Pancreas (tissue), 10 donors: ENCODE measurements at regions not wholly inside any gene's neighbourhood (a gene's known extent, or its start where the extent isn't known, plus 50 kb on each side); places are given as distances from the start of the nearest gene placed in this dataset.

ENCODE experiments used
- ATAC-seq, 4 donors: fragments of 200-7000 bp; cut with Tn5 transposase; one replicate each; pipeline versions ENCODE4 v1.8.0 to v1.9.1; 2020; ENCODE audit warnings: mild to moderate bottlenecking in 4 of 4, moderate library complexity in 4 of 4
- DNase-seq, 6 donors: peaks; one replicate each; pipeline ENCODE4 v3.0.0-alpha.2; 2020
- FAIRE-seq: peaks from 2 replicates; lab custom pipeline; 2012; peaks lifted over from hg19 to GRCh38; lab: Jason Lieb, UNC
- H3K27ac ChIP-seq, 4 donors: fragments of 200-600 bp; sonication (generic); 1 replicate in 3 of 4; 2 replicates in 1 of 4; pipeline versions ENCODE4 v1.5.0 to v1.8.0; 2020
- H3K27me3 ChIP-seq, 4 donors: fragments of 200-600 bp; one replicate each; pipeline ENCODE4 v1.8.0; 2021
- H3K36me3 ChIP-seq, 3 donors: fragments of 200-600 bp; sonication (generic) in 1 of 3; one replicate each; pipeline versions ENCODE4 v1.5.0 to v1.8.0; 2020 to 2021
- H3K4me1 ChIP-seq, 3 donors: fragments of 200-600 bp; one replicate each; pipeline ENCODE4 v1.8.0; 2021
- H3K4me3 ChIP-seq, 4 donors: fragments of 200-600 bp; sonication (generic) in 2 of 4; one replicate each; pipeline versions ENCODE4 v1.5.0 to v1.8.0; 2020 to 2021
- H3K9me3 ChIP-seq, 4 donors: fragments of 200-600 bp; one replicate each; pipeline ENCODE4 v1.8.0; 2021
- WGBS, 2 donors: extraction: QIAGEN DNeasy Blood & Tissue Kit; methylation state at CpG; one replicate each; pipeline ENCODE4 v1.1.7; 2013; 5-methylcytosine and 5-hydroxymethylcytosine counted together
- intact Hi-C, 3 donors: fragments of 100-400 bp; cut with DNase I; formaldehyde crosslinking; loops; one replicate each; pipeline versions ENCODE4 v1.11.1 to v1.14.2; 2022
- TF ChIP-seq, protein P1 (sequence below), 4 donors: fragments of 200-600 bp; sonication (generic) in 3 of 4; IDR thresholded peaks; one replicate each; pipeline versions ENCODE4 v1.5.0 to v1.8.0; 2021; ENCODE audit warnings: antibody characterized with exemption in 4 of 4
- donor health status: healthy with polysubstance abuse.
- donor health status: DM: no; HTN: no; CAD: no; lungs with moderate emphysema.
- donor health status: DM: no; HTN: no; CAD: no.
- donor health status: control.
- donor health status: control.
- donor health status: Bipolar disorder and iron deficiency.
- donor health status: DM: yes; HTN: yes; CAD: no.
- donor health status: DM: no; HTN: no; CAD: no.
- donor health status: DM: no; HTN: no; CAD: no.
- donor health status: DM: yes; HTN: yes; CAD: no.

- intact Hi-C loops: no loop called here
- FAIRE-seq: no peak
- no peak for ATAC-seq
- Histone ChIP-seq H3K27ac (no peak overlapping the region), H3K4me1 (no peaks in the 10 kb centered on the region), H3K4me3 (no peak overlapping the region), H3K9me3 (no peaks in the 10 kb centered on the region), H3K36me3 (no peaks in the 10 kb centered on the region), H3K27me3 (no peaks in the 10 kb centered on the region)
- no peak for DNase-seq
- TF ChIP-seq, protein P1, sequence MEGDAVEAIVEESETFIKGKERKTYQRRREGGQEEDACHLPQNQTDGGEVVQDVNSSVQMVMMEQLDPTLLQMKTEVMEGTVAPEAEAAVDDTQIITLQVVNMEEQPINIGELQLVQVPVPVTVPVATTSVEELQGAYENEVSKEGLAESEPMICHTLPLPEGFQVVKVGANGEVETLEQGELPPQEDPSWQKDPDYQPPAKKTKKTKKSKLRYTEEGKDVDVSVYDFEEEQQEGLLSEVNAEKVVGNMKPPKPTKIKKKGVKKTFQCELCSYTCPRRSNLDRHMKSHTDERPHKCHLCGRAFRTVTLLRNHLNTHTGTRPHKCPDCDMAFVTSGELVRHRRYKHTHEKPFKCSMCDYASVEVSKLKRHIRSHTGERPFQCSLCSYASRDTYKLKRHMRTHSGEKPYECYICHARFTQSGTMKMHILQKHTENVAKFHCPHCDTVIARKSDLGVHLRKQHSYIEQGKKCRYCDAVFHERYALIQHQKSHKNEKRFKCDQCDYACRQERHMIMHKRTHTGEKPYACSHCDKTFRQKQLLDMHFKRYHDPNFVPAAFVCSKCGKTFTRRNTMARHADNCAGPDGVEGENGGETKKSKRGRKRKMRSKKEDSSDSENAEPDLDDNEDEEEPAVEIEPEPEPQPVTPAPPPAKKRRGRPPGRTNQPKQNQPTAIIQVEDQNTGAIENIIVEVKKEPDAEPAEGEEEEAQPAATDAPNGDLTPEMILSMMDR (IDR thresholded peaks at IDR 0.05): no peak
- 62 to 82% methylated on average over 2 of the region's 2 CpGs for WGBS, 2 donors
Observed at GRCh38 chr6:14573703-14574290, 456.2 kb downstream of the CD83 start.

GRCh38 chr6:14575961-14576360 lies 458.4 kb downstream of the CD83 start:
- WGBS, 2 donors: 58 to 62% methylated on average over 1 of the region's 1 CpG
- DNase-seq (no peak), FAIRE-seq (no peak), ATAC-seq (no peak)
- no peaks in the 10 kb centered on the region for H3K9me3 ChIP-seq
- no peak overlapping the region for H3K4me3 ChIP-seq
- no peaks in the 10 kb centered on the region for H3K4me1 ChIP-seq
- H3K36me3 ChIP-seq: no peaks in the 10 kb centered on the region
- intact Hi-C loops: no loop called here
- H3K27me3 ChIP-seq: no peaks in the 10 kb centered on the region
- TF ChIP-seq, protein P1 (IDR thresholded peaks at IDR 0.05): no peak
- no peak overlapping the region for H3K27ac ChIP-seq

- Histone ChIP-seq H3K27me3 (no peaks in the 10 kb centered on the region), H3K9me3 (no peaks in the 10 kb centered on the region), H3K36me3 (no peaks in the 10 kb centered on the region), H3K4me3 (no peak overlapping the region), H3K4me1 (no peaks in the 10 kb centered on the region), H3K27ac (no peak overlapping the region)
- intact Hi-C loops: no loop called here
- FAIRE-seq (no peak), ATAC-seq (no peak), DNase-seq (no peak)
- WGBS, 2 donors: 53 to 55% methylated on average over 3 of the region's 3 CpGs
- TF ChIP-seq, protein P1 (IDR thresholded peaks at IDR 0.05): no peak
Observed at GRCh38 chr6:14578994-14579393, 461.4 kb downstream of the CD83 start.

GRCh38 chr6:14582749-14583148 lies 465.2 kb downstream of the CD83 start:
- Histone ChIP-seq H3K27ac (no peak overlapping the region), H3K4me3 (no peak overlapping the region), H3K36me3 (no peaks in the 10 kb centered on the region), H3K4me1 (no peaks in the 10 kb centered on the region), H3K9me3 (no peaks in the 10 kb centered on the region), H3K27me3 (no peaks in the 10 kb centered on the region)
- DNase-seq (no peak), FAIRE-seq (no peak), ATAC-seq (no peak)
- TF ChIP-seq, protein P1 (IDR thresholded peaks at IDR 0.05): no peak
- WGBS, 2 donors: 89 to 97% methylated on average over 1 of the region's 1 CpG
- intact Hi-C loops: no loop called here

- no peaks in the 10 kb centered on the region for H3K9me3 ChIP-seq
- 48 to 61% methylated on average over 9 of the region's 9 CpGs for WGBS, 2 donors
- intact Hi-C loops: no loop called here
- ATAC-seq (no peak), DNase-seq (no peak), FAIRE-seq (no peak)
- no peaks in the 10 kb centered on the region for H3K4me1 ChIP-seq
- no peak overlapping the region for H3K27ac ChIP-seq
- no peaks in the 10 kb centered on the region for H3K27me3 ChIP-seq
- H3K4me3 ChIP-seq: no peak overlapping the region
- H3K36me3 ChIP-seq: no peaks in the 10 kb centered on the region
- TF ChIP-seq, protein P1 (IDR thresholded peaks at IDR 0.05): no peak
Observed at GRCh38 chr6:14583826-14584225, 466.3 kb downstream of the CD83 start.
